GM08714 (cell line): ENCODE measurements at regions not wholly inside any gene's neighbourhood (a gene's known extent, or its start where the extent isn't known, plus 50 kb on each side); places are given as distances from the start of the nearest gene placed in this dataset.

Source experiments
- H3K4me3 ChIP-seq: fragments of 200-500 bp; sonication (Bioruptor generic); 2 replicates; pipeline ENCODE4 v1.5.1; 2014; ENCODE audit warnings: mild to moderate bottlenecking, low read length, inconsistent platforms
- ZNF274 ChIP-seq: IDR thresholded peaks from 2 replicates; pipeline ENCODE4 v1.6.1; 2012; ENCODE audit warnings: mild to moderate bottlenecking, low read depth, low read length

DNA sequence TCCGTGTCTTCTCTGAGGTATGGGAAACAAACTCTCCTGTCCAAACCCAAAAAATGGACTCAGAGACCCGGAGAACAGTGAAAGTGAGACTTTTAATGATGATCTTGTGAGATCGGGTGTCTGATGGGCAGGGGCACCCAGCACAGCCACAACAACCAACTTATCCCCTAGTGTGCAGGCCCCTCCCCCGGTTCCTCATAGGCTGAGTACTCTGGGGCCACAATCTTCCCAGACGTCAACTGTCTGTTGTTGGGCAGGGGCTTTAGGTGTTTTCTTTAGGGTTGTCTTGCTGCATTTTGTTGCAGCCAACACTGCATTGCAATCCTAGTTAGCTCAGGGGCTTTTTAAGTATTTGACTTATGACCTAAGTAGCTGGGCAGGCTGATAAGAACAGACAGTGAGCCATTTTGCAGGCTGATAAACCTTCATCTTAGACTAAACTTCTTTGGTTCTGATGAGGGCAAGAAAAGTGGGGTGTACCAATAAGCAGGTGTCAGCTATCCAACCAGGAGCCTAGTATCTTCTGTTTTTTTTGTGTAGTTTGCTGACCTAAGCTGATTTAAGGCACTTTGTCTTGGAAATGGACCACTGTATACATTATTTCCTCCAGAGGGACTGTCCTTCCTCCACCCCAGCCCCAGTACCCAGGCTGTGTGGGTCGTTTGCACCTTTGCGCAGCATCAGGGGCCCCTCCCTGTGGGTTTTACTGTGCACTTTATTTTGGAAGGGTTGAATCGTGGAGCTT is 1323.6 kb downstream of the TBC1D22A start:
- no peak overlapping the region for H3K4me3 ChIP-seq
- TF ChIP-seq ZNF274 = no peak

DNA sequence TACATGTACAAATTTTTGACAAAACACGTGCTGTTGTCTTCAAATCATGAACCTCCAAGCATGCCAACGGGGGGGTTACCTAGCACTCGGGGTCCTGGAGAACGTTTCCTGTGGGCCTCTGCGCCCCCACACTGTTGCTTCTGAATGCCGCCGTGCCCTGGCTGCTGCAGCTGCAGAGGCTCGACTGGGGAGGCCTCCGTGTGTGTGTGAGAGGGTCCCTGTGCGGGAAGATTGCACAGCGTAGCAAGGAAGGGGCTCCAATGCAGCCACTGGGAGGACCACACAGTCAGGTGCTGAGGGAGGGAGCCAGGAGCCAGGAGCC is 1322.2 kb downstream of the TBC1D22A start:
- TF ChIP-seq ZNF274 = no peak
- H3K4me3 ChIP-seq = no peak overlapping the region

DNA sequence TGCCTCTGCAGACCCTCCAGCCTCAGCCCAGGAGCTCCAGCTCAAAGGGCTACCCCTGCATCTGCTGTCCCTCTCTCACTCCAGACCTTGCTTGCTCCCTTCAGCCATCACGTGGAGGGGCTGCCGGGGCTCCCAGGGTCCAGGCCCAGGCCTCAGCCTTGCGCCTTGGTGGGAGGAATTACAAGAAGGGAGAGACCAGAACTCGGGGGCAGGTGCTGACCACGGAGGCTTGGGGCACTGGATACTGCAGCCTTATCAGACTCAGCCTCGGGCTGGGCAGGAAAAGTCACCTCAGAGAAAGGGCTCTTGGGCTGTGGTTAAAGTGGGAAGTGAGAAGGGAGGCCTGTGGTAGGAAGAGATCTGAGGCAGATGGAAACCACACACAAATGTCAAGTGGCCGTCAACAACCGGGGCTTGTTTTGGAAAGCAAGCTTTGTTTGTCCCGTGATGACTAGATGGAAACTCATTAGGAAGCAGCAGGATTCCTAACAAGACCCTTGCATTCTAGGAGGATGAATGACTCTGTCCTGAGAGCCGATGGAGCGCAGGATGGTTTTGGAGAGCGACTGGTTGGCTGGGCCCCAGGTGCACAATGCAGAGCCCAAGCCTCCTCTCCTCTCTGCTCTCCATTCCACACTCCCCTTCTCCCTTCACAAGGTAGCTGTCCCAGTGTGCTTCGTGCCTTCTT is 1321.7 kb downstream of the TBC1D22A start:
- H3K4me3 ChIP-seq = no peak overlapping the region
- TF ChIP-seq ZNF274 = no peak

DNA sequence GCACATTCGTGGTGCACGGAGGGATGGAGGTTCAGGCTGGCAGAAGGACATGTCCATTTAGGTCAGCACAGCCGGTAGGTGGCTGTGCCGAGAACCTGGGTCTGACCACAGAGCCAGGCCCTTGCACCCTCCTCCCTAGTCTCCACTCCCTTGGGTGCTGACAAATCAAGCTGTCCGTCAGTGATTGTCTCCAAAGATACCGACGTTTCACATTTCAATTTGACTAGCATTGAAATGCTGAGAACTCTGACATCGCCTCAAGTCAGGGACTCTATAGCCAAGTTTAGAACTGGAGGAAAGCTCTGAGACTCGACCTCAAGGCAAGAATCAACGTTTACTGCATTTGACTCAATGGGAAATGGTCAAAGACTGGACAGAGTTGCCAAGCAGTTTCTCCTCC is 1321.1 kb downstream of the TBC1D22A start:
- TF ChIP-seq ZNF274 = no peak
- no peak overlapping the region for H3K4me3 ChIP-seq

DNA sequence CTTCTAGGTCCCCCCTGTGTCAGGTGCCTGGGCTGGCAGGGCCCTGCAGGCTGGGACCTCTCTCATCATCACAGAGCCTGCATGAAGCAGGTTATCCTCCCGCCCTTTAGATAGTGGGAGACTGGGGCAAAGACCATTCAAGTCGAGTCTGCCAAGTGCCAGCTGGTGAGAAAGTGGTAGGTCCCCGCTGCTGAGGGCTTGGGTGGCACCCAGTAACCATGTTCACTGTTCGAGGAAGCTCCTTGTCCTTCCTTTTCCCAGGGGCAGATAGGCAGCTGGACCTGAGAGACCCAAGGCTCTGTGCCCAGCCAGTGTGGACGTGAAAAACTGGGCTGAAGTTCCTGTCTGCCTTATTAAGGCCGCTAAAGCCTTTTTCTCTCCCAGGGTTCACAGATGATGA is 1319.8 kb downstream of the TBC1D22A start:
- TF ChIP-seq ZNF274 = no peak
- no peak overlapping the region for H3K4me3 ChIP-seq

DNA sequence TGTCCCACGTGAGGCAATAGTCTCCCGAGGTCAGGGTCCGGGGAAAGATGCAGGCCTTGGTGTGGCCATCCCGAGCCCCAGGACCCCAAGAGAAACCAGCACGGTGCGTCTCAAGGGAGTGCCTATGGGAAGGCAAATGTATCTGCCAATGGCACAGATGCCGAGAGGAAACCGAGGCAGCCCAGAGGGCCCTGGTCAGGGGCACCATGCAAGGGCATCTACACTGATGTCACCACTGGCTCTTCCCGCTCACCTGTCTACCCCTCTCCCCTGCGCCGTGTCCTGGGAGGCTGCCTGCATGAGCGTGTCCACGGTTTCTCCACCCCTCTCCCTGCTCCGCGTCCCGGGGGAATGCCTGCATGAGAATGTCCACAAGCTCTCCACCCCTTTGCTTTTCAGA is 1318.8 kb downstream of the TBC1D22A start:
- H3K4me3 ChIP-seq = no peak overlapping the region
- TF ChIP-seq ZNF274 = no peak

DNA sequence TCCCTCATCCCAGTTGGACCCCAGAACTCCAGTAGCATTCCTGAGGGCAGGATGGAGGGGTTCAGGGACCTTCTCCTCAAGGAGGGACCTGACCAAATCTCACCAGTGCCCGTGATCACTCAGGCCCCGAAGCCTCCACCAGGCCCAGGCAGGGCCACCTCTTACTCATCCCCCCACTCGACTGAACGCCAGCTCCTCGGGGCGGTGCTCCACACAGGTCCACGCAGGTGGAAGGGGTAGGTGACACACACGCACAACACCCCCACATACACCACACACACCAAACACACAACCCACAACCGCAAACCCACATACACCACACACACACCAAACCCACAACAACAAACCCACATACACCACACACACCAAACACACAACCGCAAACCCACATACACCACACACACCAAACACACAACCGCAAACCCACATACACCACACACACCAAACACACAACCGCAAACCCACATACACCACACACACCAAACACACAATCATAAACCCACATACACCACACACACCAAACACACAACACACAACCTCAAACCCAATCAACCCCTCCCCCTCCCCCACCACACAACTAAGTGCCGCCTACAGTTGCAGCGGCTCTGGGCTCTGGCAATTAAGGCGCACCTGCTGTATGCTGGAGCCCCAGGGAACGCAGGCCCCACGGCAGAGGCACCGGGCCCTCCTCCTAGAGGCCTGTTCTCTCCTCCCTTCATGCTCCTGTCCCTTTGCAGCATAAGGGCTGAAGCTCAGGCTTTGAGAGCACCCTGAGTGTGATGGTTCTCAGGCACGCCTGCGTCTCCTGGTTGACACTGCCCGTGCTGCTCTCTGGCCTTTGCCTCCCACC is 1318.1 kb downstream of the TBC1D22A start:
- no peak for TF ChIP-seq ZNF274
- H3K4me3 ChIP-seq = no peak overlapping the region

DNA sequence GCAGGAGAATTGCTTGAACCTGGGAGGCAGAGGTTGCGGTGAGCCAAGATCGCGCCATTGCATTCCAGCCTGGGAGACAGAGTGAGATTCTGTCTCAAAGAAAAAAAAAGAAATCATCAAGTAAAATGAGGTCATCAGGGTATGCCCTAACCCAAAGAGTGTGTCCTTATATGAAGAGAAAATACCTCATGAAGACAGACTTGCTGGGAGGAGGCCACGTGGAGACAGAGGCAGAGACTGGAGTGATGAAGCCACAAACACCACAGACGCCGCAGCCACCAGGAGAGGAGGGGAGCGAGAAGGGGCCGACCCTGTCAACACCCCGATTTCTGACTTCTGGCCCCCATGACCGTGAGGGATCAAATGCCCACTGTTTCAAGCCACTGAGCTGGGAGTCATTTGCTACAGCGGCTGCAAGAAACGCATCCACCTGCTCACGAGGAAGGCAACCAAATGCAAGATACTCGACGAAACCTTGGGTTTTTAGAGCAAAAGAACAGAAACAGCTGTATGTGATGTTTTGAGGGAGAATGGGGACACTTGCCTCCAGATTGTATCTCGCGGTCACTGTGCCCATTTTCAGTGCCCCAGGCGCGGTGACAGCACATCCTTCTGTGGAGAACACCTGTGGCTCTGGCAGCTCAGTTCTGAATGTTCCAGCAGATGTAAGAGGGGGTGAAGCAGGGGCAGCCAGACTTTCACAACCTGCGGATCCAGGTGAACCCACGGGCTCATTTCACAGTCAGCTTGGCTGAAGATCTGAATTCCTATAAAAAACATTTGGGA is 1317.2 kb downstream of the TBC1D22A start:
- H3K4me3 ChIP-seq = no peak overlapping the region
- no peak for TF ChIP-seq ZNF274

DNA sequence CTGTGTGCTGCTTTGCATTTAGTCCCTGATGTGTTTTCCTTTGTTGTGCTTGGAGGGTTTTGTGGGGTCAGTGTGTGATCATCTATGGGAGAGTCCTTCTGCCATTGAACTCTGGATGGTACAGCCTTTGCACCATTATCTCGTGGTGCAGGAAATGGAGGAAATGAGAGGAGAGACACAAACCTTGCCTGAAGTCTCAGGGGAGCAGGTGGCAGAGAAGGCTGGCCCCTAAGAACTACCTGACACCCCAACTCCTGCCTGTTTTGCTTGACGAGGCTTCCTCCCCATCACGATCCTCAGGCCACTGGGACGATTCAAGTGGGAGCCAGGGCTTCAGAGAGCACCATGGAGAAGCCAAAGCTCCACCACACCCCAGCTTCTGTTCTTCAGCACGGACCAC is 1316.4 kb downstream of the TBC1D22A start:
- no peak overlapping the region for H3K4me3 ChIP-seq

DNA sequence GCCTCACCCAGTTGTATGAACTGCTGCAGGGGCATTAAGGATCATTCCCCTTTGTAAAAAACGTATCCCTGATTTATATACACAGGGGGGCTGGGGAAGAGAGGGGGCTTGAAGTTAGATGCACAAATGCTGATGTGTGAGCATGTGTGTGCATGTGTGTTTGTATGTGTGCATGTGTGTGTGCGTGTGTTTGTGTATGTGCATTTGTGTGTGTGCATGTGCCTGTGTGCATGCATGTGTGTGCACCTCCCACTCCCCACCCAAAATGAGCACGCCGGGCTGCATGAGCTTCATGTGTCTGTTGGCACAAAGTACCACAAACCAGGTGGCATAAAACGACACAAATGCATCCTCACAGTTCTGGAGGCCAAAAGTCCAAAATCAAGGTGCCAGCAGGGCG is 1315.2 kb downstream of the TBC1D22A start:
- H3K4me3 ChIP-seq = no peak overlapping the region
- TF ChIP-seq ZNF274 = no peak

More for the DNA sequence above, 1316.4 kb downstream of the TBC1D22A start:
- no peak for TF ChIP-seq ZNF274

DNA sequence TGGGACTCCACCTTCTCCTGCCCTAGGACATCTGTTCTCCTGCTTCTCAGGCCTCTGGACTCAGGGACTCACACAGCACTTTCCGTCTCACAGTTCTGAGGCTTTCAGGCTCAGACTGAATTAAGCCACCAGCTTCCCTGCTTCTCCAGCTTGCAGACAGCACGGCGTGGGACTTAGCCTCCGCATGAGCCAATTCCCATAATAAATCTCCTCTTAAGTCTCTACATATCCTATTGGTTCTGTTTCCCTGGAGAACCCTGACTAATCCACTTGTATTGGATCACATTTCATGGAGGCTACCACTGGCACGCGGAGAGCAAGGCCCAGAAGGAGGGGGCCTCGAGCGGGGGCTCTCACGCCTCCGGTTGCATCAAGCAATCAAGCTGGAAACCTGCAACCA is 1313.6 kb downstream of the TBC1D22A start:
- no peak for TF ChIP-seq ZNF274
- no peak overlapping the region for H3K4me3 ChIP-seq

DNA sequence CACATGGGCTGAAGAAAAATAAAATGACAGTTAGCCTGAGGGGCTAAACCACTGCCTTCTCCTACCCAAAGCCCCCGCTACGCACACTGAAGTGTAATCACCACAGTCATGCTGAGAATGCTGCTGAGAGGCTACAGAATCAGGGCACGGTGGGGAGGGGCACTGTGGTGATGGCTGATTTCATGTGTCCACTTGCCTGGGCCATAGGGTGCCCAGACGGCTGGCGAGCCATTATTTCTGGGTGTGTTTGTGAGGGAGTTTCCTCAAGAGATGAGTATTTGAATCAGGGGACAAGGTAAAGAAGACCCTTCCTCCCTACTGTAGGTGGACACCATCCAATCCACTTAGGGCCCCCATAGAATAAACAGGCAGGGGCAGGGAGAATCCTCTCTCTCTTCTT is 1313.2 kb downstream of the TBC1D22A start:
- no peak for TF ChIP-seq ZNF274

DNA sequence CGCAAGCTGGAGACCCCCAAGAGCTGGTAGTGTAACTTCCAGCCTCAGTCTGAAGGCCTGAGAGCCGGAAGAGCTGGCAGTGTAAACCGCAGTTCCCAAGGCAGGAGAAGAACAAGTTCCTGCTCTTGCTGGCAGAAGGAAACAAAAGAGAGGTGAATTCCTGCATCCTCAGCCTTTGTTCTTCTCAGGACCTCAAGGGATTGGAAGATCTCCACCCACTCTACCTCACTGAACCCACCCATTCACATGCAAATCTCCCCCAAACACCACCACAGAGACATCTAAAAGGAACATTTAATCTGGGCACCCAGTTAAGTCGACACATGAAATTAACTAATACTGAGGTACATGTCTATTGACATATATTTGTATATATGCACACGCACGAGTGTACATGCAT is 1310.3 kb downstream of the TBC1D22A start:
- TF ChIP-seq ZNF274 = no peak
- H3K4me3 ChIP-seq = no peak overlapping the region

More for the DNA sequence above, 1313.2 kb downstream of the TBC1D22A start:
- no peak overlapping the region for H3K4me3 ChIP-seq

DNA sequence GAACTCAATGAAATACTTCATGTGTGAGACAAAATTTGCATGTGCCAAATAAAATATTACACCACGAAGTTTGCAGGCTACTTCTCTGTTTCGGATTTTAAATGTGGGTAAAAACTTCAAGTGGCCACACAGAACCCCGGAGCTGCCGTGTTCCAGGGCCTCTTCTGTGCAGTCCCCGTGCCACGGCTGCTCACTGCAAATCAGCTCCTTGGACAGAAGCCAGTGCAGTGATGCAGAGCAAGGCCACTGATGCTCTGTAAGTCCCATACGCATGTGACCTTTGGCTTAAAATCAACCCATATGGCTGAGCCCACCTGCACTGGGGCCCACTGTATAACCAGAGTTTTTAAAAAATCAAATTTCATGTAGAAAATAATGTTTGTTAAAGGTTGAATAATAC is 1309.4 kb downstream of the TBC1D22A start:
- no peak overlapping the region for H3K4me3 ChIP-seq
- TF ChIP-seq ZNF274 = no peak
